ENCODE measurements at regions not wholly inside any gene's neighbourhood (a gene's known extent, or its start where the extent isn't known, plus 50 kb on each side); places are given as distances from the start of the nearest gene placed in this dataset.

GRCh38 chr5:15002173-15002572 lies 130.6 kb upstream of the ANKH start:
- Histone ChIP-seq H3K14ac (ENCODE audit: insufficient read length) (no peak overlapping the region), H3K23me2 (ENCODE audit: low read depth, low read length) (no peaks in the 10 kb centered on the region), H3K23ac (ENCODE audit: insufficient read length) (no peak overlapping the region), H3K4me1 (replicated peaks in 1 of 4; ENCODE audit: control insufficient read depth in 3 of 4, insufficient read depth in 4 of 4, low read length in 3 of 4) (no peaks in the 10 kb centered on the region), H3K56ac (replicated peaks; ENCODE audit: insufficient read length, low read depth, low read length) (no peak overlapping the region), H3K27me3 (replicated peaks in 1 of 4; ENCODE audit: control insufficient read depth in 3 of 4, extremely low read depth in 1 of 4, insufficient read depth in 3 of 4, low read length in 3 of 4) (no peaks in the 10 kb centered on the region), H2BK20ac (ENCODE audit: low read length) (no peak overlapping the region), H3K9ac (replicated peaks in 1 of 4; ENCODE audit: extremely low read depth in 1 of 4, low read depth in 3 of 4, low read length in 3 of 4) (no peak overlapping the region), H3K18ac (ENCODE audit: extremely low read depth, low read length) (no peak overlapping the region), H2AFZ (ENCODE audit: low read length) (no peak overlapping the region), H3K4ac (replicated peaks; ENCODE audit: insufficient read length, low read depth, low read length) (no peak overlapping the region), H3K27ac (ENCODE audit: low read depth, low read length) (no peak overlapping the region), H4K5ac (ENCODE audit: insufficient read length, low read depth, low read length) (no peak overlapping the region), H2BK15ac (ENCODE audit: low read length) (peak overlapping the region; percentile 1; the same call in 1 of the 2 replicates), H2BK12ac (ENCODE audit: low read depth, low read length) (no peak overlapping the region), H2BK120ac (replicated peaks; ENCODE audit: low read depth, low read length) (no peak overlapping the region), H3K79me2 (ENCODE audit: control insufficient read depth in 1 of 2, insufficient read depth in 2 of 2, low read length in 2 of 2) (no peaks in the 10 kb centered on the region), H3K4me3 (ENCODE audit: extremely low read depth in 1 of 4, insufficient read depth in 2 of 4, low read depth in 3 of 4, low read length in 4 of 4) (no peak overlapping the region), H2AK5ac (ENCODE audit: low read depth, low read length) (no peak overlapping the region), H4K20me1 (replicated peaks in 1 of 2; ENCODE audit: control insufficient read depth in 1 of 2, insufficient read depth in 2 of 2, low read length in 2 of 2) (no peaks in the 10 kb centered on the region), H3K9me3 (ENCODE audit: insufficient read depth in 2 of 2, low read depth in 1 of 2, low read length in 1 of 2) (peaks cover 4 to 6% of the 10 kb centered on the region in 2 experiments; a peak in 2 of 4 replicates), H3K4me2 (ENCODE audit: insufficient read depth in 1 of 2, low read depth in 2 of 2, low read length in 2 of 2) (no peak overlapping the region), H3K79me1 (ENCODE audit: low read depth, low read length) (no peaks in the 10 kb centered on the region), H2BK5ac (ENCODE audit: low read depth, low read length) (no peak overlapping the region), H3K36me3 (ENCODE audit: control insufficient read depth in 2 of 4, insufficient read depth in 4 of 4, low read length in 3 of 4) (no peaks in the 10 kb centered on the region), H4K8ac (ENCODE audit: extremely low read depth, insufficient read depth, low read length) (no peak overlapping the region), H4K91ac (replicated peaks; ENCODE audit: insufficient read length, low read length) (no peak overlapping the region)
- no peak for FAIRE-seq
- 84% methylated on average over 10 of the region's 10 CpGs; no CpG with 5 or more reads in 1 of the 2 experiments for WGBS, 2 experiments (ENCODE audit: extremely low coverage in 1 of 2, insufficient coverage in 1 of 2, insufficient read length in 1 of 2, insufficient replicate concordance in 2 of 2, low coverage in 1 of 2, low lambda C conversion rate in 2 of 2, missing lambda C conversion rate in 1 of 2)
- DNase-seq (ENCODE audit: low read depth in 1 of 2, low spot score in 2 of 2) = no peak
- no peak for TF ChIP-seq CEBPB (IDR thresholded peaks at IDR 0.05; ENCODE audit: low read depth, low read length)
- TF ChIP-seq PHF8 (conservative IDR thresholded peaks at IDR 0.05; ENCODE audit: low read depth, low read length) = no peak
- TF ChIP-seq RAD21 (IDR thresholded peaks at IDR 0.05 in 1 of 2, conservative IDR thresholded peaks at IDR 0.05 in 1 of 2; ENCODE audit: low read depth in 2 of 2, low read length in 2 of 2) = no peak
- POLR2A ChIA-PET (ENCODE audit: partially characterized antibody) = no interaction called here
- CTCF ChIA-PET (ENCODE audit: partially characterized antibody) = interaction anchor here (0.5 to 9.1 kb wide), 25 partner anchors 9 to 1907 kb away, joined by 3 to 93 read pairs (median 5); no protein-coding TSS in a partner anchor

Measured in H1 (cell line).